B cell (primary cell): ENCODE measurements at regions not wholly inside any gene's neighbourhood (a gene's known extent, or its start where the extent isn't known, plus 50 kb on each side); places are given as distances from the start of the nearest gene placed in this dataset.

ENCODE experiments used
- ATAC-seq: fragments of 200-7000 bp; cut with Tn5 transposase; one replicate; pipeline ENCODE4 v1.10.0; 2021; ENCODE audit warnings: low read depth, mild to moderate bottlenecking, moderate number of reproducible peaks, moderate library complexity
- CTCF ChIA-PET: fragments of 350-600 bp; sonication (Branson Sonifier 250); formaldehyde crosslinking; loops from one replicate; lab custom pipeline; 2021; ENCODE audit warnings: antibody characterized with exemption, inconsistent platforms; lab: Charles Lee
- POLR2A ChIA-PET: fragments of 350-600 bp; sonication (Branson Sonifier 250); formaldehyde crosslinking; loops from one replicate; lab custom pipeline; 2021; ENCODE audit warnings: antibody characterized with exemption; lab: Charles Lee
- DNase-seq: peaks from one replicate; pipeline ENCODE4 v3.0.0; 2013
- H2AFZ ChIP-seq: 2 replicates; pipeline ENCODE4 v1.6.1; 2012; ENCODE audit warnings: mild to moderate bottlenecking, low read depth, low read length; ENCODE audit not compliant: insufficient read depth, poor library complexity, severe bottlenecking
- H3K27ac ChIP-seq, 2 donors: 1 replicate in 1 of 2; 2 replicates in 1 of 2; pipeline ENCODE4 v1.5.1; 2012 to 2013; ENCODE audit warnings: low read length in 2 of 2, mild to moderate bottlenecking in 2 of 2, moderate library complexity in 1 of 2
- H3K27me3 ChIP-seq, 4 experiments: fragments of 200-600 bp in 1 of 4; sonication (generic) in 1 of 4; replicated peaks in 1 of 4; 1 replicate in 2 of 4; 2 replicates in 2 of 4; pipeline versions ENCODE4 v1.6.1 to v1.7.0; 2013 to 2016; ENCODE audit warnings: low read length in 3 of 4, mild to moderate bottlenecking in 2 of 4, mixed read lengths in 1 of 4, moderate library complexity in 1 of 4; ENCODE audit not compliant: insufficient read depth in 4 of 4, control insufficient read depth in 3 of 4; ENCODE audit errors: control extremely low read depth in 1 of 4
- H3K36me3 ChIP-seq, 2 experiments: replicated peaks in 1 of 2; 1 replicate in 1 of 2; 2 replicates in 1 of 2; pipeline versions ENCODE4 v1.6.1 to v1.7.1; 2013; ENCODE audit warnings: low read length in 1 of 2; ENCODE audit not compliant: insufficient read depth in 2 of 2, control insufficient read depth in 1 of 2; ENCODE audit errors: control extremely low read depth in 1 of 2, extremely low read depth in 1 of 2
- H3K4me1 ChIP-seq, 2 donors: fragments of 200-600 bp in 1 of 2; sonication (generic) in 1 of 2; 1 replicate in 1 of 2; 2 replicates in 1 of 2; pipeline versions ENCODE4 v1.5.1 to v1.6.1; 2013 to 2017; ENCODE audit warnings: low read length in 2 of 2; ENCODE audit not compliant: control insufficient read depth in 2 of 2, insufficient read depth in 2 of 2
- H3K4me2 ChIP-seq: replicated peaks from 2 replicates; pipeline ENCODE3; 2012; ENCODE audit warnings: mild to moderate bottlenecking, low read depth, low read length; ENCODE audit not compliant: poor library complexity, severe bottlenecking
- H3K4me3 ChIP-seq, 5 experiments: fragments of 200-600 bp in 1 of 5; sonication (generic) in 1 of 5; 1 replicate in 3 of 5; 2 replicates in 2 of 5; pipeline versions ENCODE4 v1.5.1 to v1.7.0; 2011 to 2016; ENCODE audit warnings: low read length in 4 of 5, mild to moderate bottlenecking in 4 of 5, low read depth in 2 of 5, control low read depth in 1 of 5, moderate library complexity in 1 of 5; ENCODE audit not compliant: insufficient read depth in 1 of 5; ENCODE audit errors: control extremely low read depth in 1 of 5, extremely low read depth in 1 of 5
- H3K79me2 ChIP-seq: fragments of 200-600 bp; sonication (generic); one replicate; pipeline ENCODE4 v1.6.0; 2016; ENCODE audit warnings: low read length; ENCODE audit not compliant: control insufficient read depth, insufficient read depth
- H3K9ac ChIP-seq: fragments of 200-600 bp; sonication (generic); 2 replicates; pipeline ENCODE4 v1.6.1; 2017; ENCODE audit warnings: mild to moderate bottlenecking, low read length, moderate library complexity
- H3K9me3 ChIP-seq, 3 donors: one replicate each; pipeline versions ENCODE4 v1.6.1 to v1.7.1; 2013; ENCODE audit warnings: low read length in 2 of 3; ENCODE audit not compliant: control insufficient read depth in 2 of 3, insufficient read depth in 1 of 3; ENCODE audit errors: control extremely low read depth in 1 of 3
- H4K20me1 ChIP-seq: 2 replicates; pipeline ENCODE4 v1.6.0; 2012; ENCODE audit warnings: mild to moderate bottlenecking, low read length; ENCODE audit not compliant: insufficient read depth, control insufficient read depth, poor library complexity, severe bottlenecking
- H3K27ac Mint-ChIP-seq: one replicate; pipeline ENCODE4 v1.8.0; 2021; ENCODE audit warnings: mixed read lengths
- H3K27me3 Mint-ChIP-seq: one replicate; pipeline ENCODE4 v1.8.0; 2021; ENCODE audit warnings: mixed read lengths
- H3K4me1 Mint-ChIP-seq: one replicate; pipeline ENCODE4 v1.8.0; 2021; ENCODE audit warnings: mixed read lengths
- H3K4me3 Mint-ChIP-seq: one replicate; pipeline ENCODE4 v1.8.0; 2021; ENCODE audit warnings: mixed read lengths
- H3K9me3 Mint-ChIP-seq: one replicate; pipeline ENCODE4 v1.8.0; 2022; ENCODE audit warnings: mixed read lengths; ENCODE audit not compliant: insufficient read depth
- CTCF ChIP-seq: fragments of 200-600 bp; IDR thresholded peaks from one replicate; pipeline ENCODE4 v1.8.0; 2022; ENCODE audit warnings: antibody characterized with exemption, mild to moderate bottlenecking
- EZH2 ChIP-seq: IDR thresholded peaks from 2 replicates; pipeline ENCODE4 v1.6.1; 2012; ENCODE audit warnings: borderline replicate concordance, low read depth, mild to moderate bottlenecking, moderate library complexity, low read length; ENCODE audit not compliant: insufficient read depth, poor library complexity, severe bottlenecking
- WGBS: methylation state at CpG from one replicate; pipeline ENCODE4 v1.1.5; 2013; ENCODE audit warnings: missing lambda C conversion rate; ENCODE audit not compliant: insufficient coverage; 5-methylcytosine and 5-hydroxymethylcytosine counted together
- intact Hi-C: fragments of 100-400 bp; cut with micrococcal nuclease; formaldehyde crosslinking; loops from one replicate; pipeline ENCODE4 v1.10.0; 2022

GRCh38 chr5:8813180-8813579 is 732.7 kb downstream of the SEMA5A start:
- ATAC-seq (no peak), DNase-seq (no peak)
- Mint-ChIP-seq H3K27ac (no peak overlapping the region), H3K4me3 (no peak overlapping the region), H3K27me3 (no peaks in the 10 kb centered on the region), H3K4me1 (no peaks in the 10 kb centered on the region), H3K9me3 (peaks cover 2% of the 10 kb centered on the region)
- ChIA-PET CTCF (no interaction called here), POLR2A (no interaction called here)
- H3K36me3 ChIP-seq: no peaks in the 10 kb centered on the region
- H3K9ac ChIP-seq: no peak overlapping the region
- no peak overlapping the region for H2AFZ ChIP-seq
- H3K4me3 ChIP-seq: no peak overlapping the region
- H3K4me2 ChIP-seq: no peak overlapping the region
- WGBS: 63% methylated on average over 1 of the region's 3 CpGs
- TF ChIP-seq EZH2 (no peak), CTCF (no peak)
- no peak overlapping the region for H3K27ac ChIP-seq
- no peaks in the 10 kb centered on the region for H3K4me1 ChIP-seq
- H4K20me1 ChIP-seq: no peaks in the 10 kb centered on the region
- intact Hi-C loops: no loop called here
- H3K9me3 ChIP-seq: peaks cover 0 to 4% (median 0%) of the 10 kb centered on the region in 3 donors
- H3K27me3 ChIP-seq: no peaks in the 10 kb centered on the region
- H3K79me2 ChIP-seq: no peaks in the 10 kb centered on the region

- TF ChIP-seq EZH2 (no peak), CTCF (no peak)
- H3K27me3 Mint-ChIP-seq: no peaks in the 10 kb centered on the region
- H3K27ac Mint-ChIP-seq: no peak overlapping the region
- no peaks in the 10 kb centered on the region for H3K79me2 ChIP-seq
- ChIA-PET CTCF (no interaction called here), POLR2A (no interaction called here)
- peaks cover 2% of the 10 kb centered on the region for H3K9me3 Mint-ChIP-seq
- DNase-seq: no peak
- H3K4me1 ChIP-seq: no peaks in the 10 kb centered on the region
- no peak overlapping the region for H3K27ac ChIP-seq
- H3K9ac ChIP-seq: no peak overlapping the region
- H3K4me3 ChIP-seq: no peak overlapping the region
- H3K36me3 ChIP-seq: no peaks in the 10 kb centered on the region
- ATAC-seq: no peak
- peaks cover 0 to 4% (median 0%) of the 10 kb centered on the region in 3 donors for H3K9me3 ChIP-seq
- intact Hi-C loops: no loop called here
- no peaks in the 10 kb centered on the region for H3K4me1 Mint-ChIP-seq
- no peak overlapping the region for H3K4me2 ChIP-seq
- no peaks in the 10 kb centered on the region for H4K20me1 ChIP-seq
- H2AFZ ChIP-seq: no peak overlapping the region
- H3K27me3 ChIP-seq: no peaks in the 10 kb centered on the region
- no peak overlapping the region for H3K4me3 Mint-ChIP-seq
Measured at GRCh38 chr5:8814105-8814504, 731.8 kb downstream of the SEMA5A start.
